ENCODE measurements at regions not wholly inside any gene's neighbourhood (a gene's known extent, or its start where the extent isn't known, plus 50 kb on each side); places are given as distances from the start of the nearest gene placed in this dataset.

DNA sequence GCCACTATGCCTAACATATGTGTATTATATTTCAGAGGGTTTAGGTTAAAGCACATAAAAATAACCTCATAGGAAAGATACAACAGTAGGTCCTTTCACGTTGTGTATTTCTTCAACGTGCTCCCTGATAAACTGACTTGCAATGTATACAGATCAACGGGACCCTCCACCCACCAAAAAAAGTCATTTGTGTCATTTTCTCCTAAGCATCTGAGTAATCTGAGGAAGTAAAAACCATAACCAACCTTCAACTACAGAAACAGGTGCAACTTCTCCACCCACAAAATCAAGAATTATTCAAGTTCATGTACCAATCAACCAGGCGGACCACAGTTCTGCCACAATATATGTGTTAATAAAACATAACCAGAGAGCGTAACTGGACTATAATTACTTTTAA lies 54.9 kb upstream of the NHSL1 start:
- H3K4me1 ChIP-seq (ENCODE audit: insufficient read depth): peaks cover 21% of the 10 kb centered on the region
- H3K4me2 ChIP-seq: no peak overlapping the region
- no peaks in the 10 kb centered on the region for H3F3A ChIP-seq (replicated peaks; ENCODE audit: low read depth)
- no peaks in the 10 kb centered on the region for H3K9me2 ChIP-seq (ENCODE audit: insufficient read depth)
- Mint-ChIP-seq H3K27ac (no peak overlapping the region), H3K4me1 (peaks cover 30% of the 10 kb centered on the region), H3K36me3 (ENCODE audit: low read depth) (no peaks in the 10 kb centered on the region), H3K9me3 (no peaks in the 10 kb centered on the region), H3K27me3 (ENCODE audit: insufficient read depth, low read depth, poor library complexity) (peaks cover 4% of the 10 kb centered on the region), H3K4me3 (no peak overlapping the region)
- no peak for ATAC-seq
- H3K27me3 ChIP-seq (ENCODE audit: insufficient read depth): no peaks in the 10 kb centered on the region
- TF ChIP-seq CTCF (conservative IDR thresholded peaks at IDR 0.05; ENCODE audit: low read depth in 2 of 2) (no peak), ZNF331 (CRISPR knock-in tag; IDR thresholded peaks at IDR 0.05; ENCODE audit: low read depth) (no peak), NANOG (IDR thresholded peaks at IDR 0.05; ENCODE audit: borderline replicate concordance) (no peak), ZNF114 (CRISPR knock-in tag; IDR thresholded peaks at IDR 0.05) (no peak), POLR2AphosphoS5 (IDR thresholded peaks at IDR 0.05; ENCODE audit: low read depth) (no peak), STAT1 (IDR thresholded peaks at IDR 0.05; ENCODE audit: unreplicated experiment) (no peak), EZH2 (IDR thresholded peaks at IDR 0.05; ENCODE audit: low read depth, unreplicated experiment) (no peak), ZNF462 (CRISPR knock-in tag; IDR thresholded peaks at IDR 0.05) (no peak), CREB1 (CRISPR knock-in tag; IDR thresholded peaks at IDR 0.05; ENCODE audit: low read depth) (no peak), EZH2phosphoT487 (IDR thresholded peaks at IDR 0.05; ENCODE audit: unreplicated experiment) (no peak), JUNB (IDR thresholded peaks at IDR 0.05; ENCODE audit: unreplicated experiment) (no peak)
- TF ChIP-seq, protein P1, sequence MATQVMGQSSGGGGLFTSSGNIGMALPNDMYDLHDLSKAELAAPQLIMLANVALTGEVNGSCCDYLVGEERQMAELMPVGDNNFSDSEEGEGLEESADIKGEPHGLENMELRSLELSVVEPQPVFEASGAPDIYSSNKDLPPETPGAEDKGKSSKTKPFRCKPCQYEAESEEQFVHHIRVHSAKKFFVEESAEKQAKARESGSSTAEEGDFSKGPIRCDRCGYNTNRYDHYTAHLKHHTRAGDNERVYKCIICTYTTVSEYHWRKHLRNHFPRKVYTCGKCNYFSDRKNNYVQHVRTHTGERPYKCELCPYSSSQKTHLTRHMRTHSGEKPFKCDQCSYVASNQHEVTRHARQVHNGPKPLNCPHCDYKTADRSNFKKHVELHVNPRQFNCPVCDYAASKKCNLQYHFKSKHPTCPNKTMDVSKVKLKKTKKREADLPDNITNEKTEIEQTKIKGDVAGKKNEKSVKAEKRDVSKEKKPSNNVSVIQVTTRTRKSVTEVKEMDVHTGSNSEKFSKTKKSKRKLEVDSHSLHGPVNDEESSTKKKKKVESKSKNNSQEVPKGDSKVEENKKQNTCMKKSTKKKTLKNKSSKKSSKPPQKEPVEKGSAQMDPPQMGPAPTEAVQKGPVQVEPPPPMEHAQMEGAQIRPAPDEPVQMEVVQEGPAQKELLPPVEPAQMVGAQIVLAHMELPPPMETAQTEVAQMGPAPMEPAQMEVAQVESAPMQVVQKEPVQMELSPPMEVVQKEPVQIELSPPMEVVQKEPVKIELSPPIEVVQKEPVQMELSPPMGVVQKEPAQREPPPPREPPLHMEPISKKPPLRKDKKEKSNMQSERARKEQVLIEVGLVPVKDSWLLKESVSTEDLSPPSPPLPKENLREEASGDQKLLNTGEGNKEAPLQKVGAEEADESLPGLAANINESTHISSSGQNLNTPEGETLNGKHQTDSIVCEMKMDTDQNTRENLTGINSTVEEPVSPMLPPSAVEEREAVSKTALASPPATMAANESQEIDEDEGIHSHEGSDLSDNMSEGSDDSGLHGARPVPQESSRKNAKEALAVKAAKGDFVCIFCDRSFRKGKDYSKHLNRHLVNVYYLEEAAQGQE (IDR thresholded peaks at IDR 0.05; ENCODE audit: unreplicated experiment): no peak
- TF ChIP-seq, protein P2, sequence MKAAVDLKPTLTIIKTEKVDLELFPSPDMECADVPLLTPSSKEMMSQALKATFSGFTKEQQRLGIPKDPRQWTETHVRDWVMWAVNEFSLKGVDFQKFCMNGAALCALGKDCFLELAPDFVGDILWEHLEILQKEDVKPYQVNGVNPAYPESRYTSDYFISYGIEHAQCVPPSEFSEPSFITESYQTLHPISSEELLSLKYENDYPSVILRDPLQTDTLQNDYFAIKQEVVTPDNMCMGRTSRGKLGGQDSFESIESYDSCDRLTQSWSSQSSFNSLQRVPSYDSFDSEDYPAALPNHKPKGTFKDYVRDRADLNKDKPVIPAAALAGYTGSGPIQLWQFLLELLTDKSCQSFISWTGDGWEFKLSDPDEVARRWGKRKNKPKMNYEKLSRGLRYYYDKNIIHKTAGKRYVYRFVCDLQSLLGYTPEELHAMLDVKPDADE (IDR thresholded peaks at IDR 0.05): no peak
- H4K20me1 ChIP-seq (replicated peaks; ENCODE audit: insufficient read depth): no peaks in the 10 kb centered on the region
- H3K27ac ChIP-seq (ENCODE audit: low read depth): no peak overlapping the region
- no peaks in the 10 kb centered on the region for H3K36me3 ChIP-seq (ENCODE audit: insufficient read depth)
- H3K4me3 ChIP-seq: no peak overlapping the region
- peaks cover 46% of the 10 kb centered on the region for H3K79me2 ChIP-seq (replicated peaks; ENCODE audit: insufficient read depth)
- no peak for DNase-seq (ENCODE audit: low spot score)
- H2AFZ ChIP-seq: no peak overlapping the region

Data from GM23338 (cell line).